K562 (cell line): ENCODE measurements at regions not wholly inside any gene's neighbourhood (a gene's known extent, or its start where the extent isn't known, plus 50 kb on each side); places are given as distances from the start of the nearest gene placed in this dataset.

ENCODE experiments used
- ATAC-seq: fragments of 200-7000 bp; cut with Tn5 transposase; 3 replicates; pipeline ENCODE4 v1.9.1; 2020; ENCODE audit warnings: moderate library complexity
- BruUV-seq: library from RNA; stranded (reverse); fragments of 400-500 nt; replicated peaks from 2 replicates; lab custom pipeline; 2021; lab: Mats Ljungman, UMichigan
- CTCF ChIA-PET: fragments of 300-600 bp; formaldehyde crosslinking; extraction: SDS; loops from one replicate; lab custom pipeline; 2021; ENCODE audit warnings: low intra/inter-chr PET ratio; lab: Yijun Ruan, JAX
- POLR2A ChIA-PET: fragments of 300-600, 350-650 bp; sonication (Branson Sonifier 250); formaldehyde crosslinking; extraction: SDS; loops from one replicate; lab custom pipeline; 2021; ENCODE audit warnings: antibody characterized with exemption, inconsistent platforms; lab: Yijun Ruan, JAX
- DNase-seq, 4 experiments: peaks; one replicate each; pipeline versions ENCODE4 v3.0.0 to v3.0.0-alpha.2; 2011 to 2018; ENCODE audit warnings: low spot score in 3 of 4, mixed read lengths in 3 of 4; ENCODE audit errors: extremely low read depth in 1 of 4
- FAIRE-seq: peaks from 2 replicates; lab custom pipeline; 2011; peaks lifted over from hg19 to GRCh38; lab: Jason Lieb, UNC
- H2AFZ ChIP-seq: 2 replicates; pipeline ENCODE4 v1.6.0; 2011; ENCODE audit warnings: low read depth, low read length, control low read depth, inconsistent platforms
- H3K27ac ChIP-seq: fragments of 200-600 bp; 3 replicates; pipeline ENCODE4 v1.8.0; 2011; ENCODE audit warnings: low read depth, mild to moderate bottlenecking, control low read depth, inconsistent platforms, low read length, moderate library complexity, mixed read lengths; ENCODE audit errors: extremely low read depth
- H3K27me3 ChIP-seq, 2 experiments: fragments of 300-600 bp in 1 of 2; 2 replicates in 1 of 2; 3 replicates in 1 of 2; pipeline versions ENCODE4 v1.6.0 to v1.8.0; 2011; ENCODE audit warnings: inconsistent platforms in 2 of 2, low read length in 2 of 2, mild to moderate bottlenecking in 1 of 2, mixed read lengths in 1 of 2, moderate library complexity in 1 of 2; ENCODE audit not compliant: control insufficient read depth in 2 of 2, insufficient read depth in 2 of 2
- H3K36me3 ChIP-seq: fragments of 300-600 bp; 3 replicates; pipeline ENCODE4 v1.8.0; 2011; ENCODE audit warnings: mild to moderate bottlenecking, low read length, inconsistent platforms; ENCODE audit not compliant: control insufficient read depth, insufficient read depth
- H3K4me1 ChIP-seq, 2 experiments: fragments of 200-600 bp in 1 of 2; replicated peaks in 1 of 2; 2 replicates in 1 of 2; 3 replicates in 1 of 2; pipeline versions ENCODE4 v1.5.1 to v1.8.0; 2011; ENCODE audit warnings: inconsistent platforms in 2 of 2, low read length in 2 of 2, mild to moderate bottlenecking in 1 of 2, mixed read lengths in 1 of 2, moderate library complexity in 1 of 2; ENCODE audit not compliant: control insufficient read depth in 2 of 2, insufficient read depth in 2 of 2
- H3K4me2 ChIP-seq: 2 replicates; pipeline ENCODE4 v1.6.1; 2011; ENCODE audit warnings: low read length, control low read depth, inconsistent platforms, mixed read lengths; ENCODE audit not compliant: insufficient read depth
- H3K4me3 ChIP-seq: fragments of 200-600 bp; sonication (generic), shearing (Covaris generic); 2 replicates; pipeline ENCODE4 v1.5.1; 2016; ENCODE audit warnings: control low read depth, inconsistent platforms
- H3K79me2 ChIP-seq: fragments of 200-600 bp; 3 replicates; pipeline ENCODE4 v1.8.0; 2011; ENCODE audit warnings: low read length, inconsistent platforms; ENCODE audit not compliant: control insufficient read depth, insufficient read depth
- H3K9ac ChIP-seq, 2 experiments: 2 replicates each; pipeline versions ENCODE4 v1.6.0 to v1.6.1; 2011; ENCODE audit warnings: low read depth in 2 of 2, low read length in 2 of 2, control low read depth in 1 of 2, inconsistent platforms in 1 of 2, mild to moderate bottlenecking in 1 of 2, mixed read lengths in 1 of 2; ENCODE audit not compliant: insufficient read depth in 1 of 2
- H3K9me1 ChIP-seq: one replicate; pipeline ENCODE4 v1.6.0; 2011; ENCODE audit warnings: inconsistent platforms, mild to moderate bottlenecking, low read length, moderate library complexity; ENCODE audit not compliant: control insufficient read depth, insufficient read depth
- H3K9me3 ChIP-seq: replicated peaks from 2 replicates; pipeline ENCODE4 v1.5.1; 2011; ENCODE audit warnings: low read depth, low read length, inconsistent platforms; ENCODE audit not compliant: control insufficient read depth, insufficient read depth
- H4K20me1 ChIP-seq: replicated peaks from 2 replicates; pipeline ENCODE4 v1.6.1; 2011; ENCODE audit warnings: low read length, inconsistent platforms, mixed read lengths; ENCODE audit not compliant: control insufficient read depth, insufficient read depth
- BHLHE40 ChIP-seq: IDR thresholded peaks from 2 replicates; pipeline ENCODE4 v1.6.1; 2011; ENCODE audit warnings: low read length, improper control_type of control experiment
- ELF2 ChIP-seq: fragments of 250-450 bp; sonication (Bioruptor Pico); IDR thresholded peaks from 2 replicates; pipeline ENCODE4 v1.5.0; 2021; ENCODE audit warnings: mild to moderate bottlenecking
- ETV5 ChIP-seq: sonication (generic); formaldehyde crosslinking; IDR thresholded peaks from 2 replicates; pipeline ENCODE4 v1.4.0; 2020; ENCODE audit warnings: low read depth, mild to moderate bottlenecking, missing genetic modification reagents
- FOXJ3 ChIP-seq: sonication (generic); formaldehyde crosslinking; IDR thresholded peaks from 2 replicates; pipeline ENCODE4 v1.4.0; 2020; ENCODE audit warnings: mild to moderate bottlenecking, missing genetic modification reagents
- FOXK2 ChIP-seq, 2 experiments: fragments of 450-650 bp; IDR thresholded peaks in 1 of 2; conservative IDR thresholded peaks in 1 of 2; 2 replicates each; pipeline ENCODE4 v1.6.1; 2016; ENCODE audit warnings: low read depth in 2 of 2, mild to moderate bottlenecking in 1 of 2
- HNRNPUL1 ChIP-seq: fragments of 200-400 bp; formaldehyde crosslinking; IDR thresholded peaks from 2 replicates; pipeline ENCODE4 v1.6.1; 2017; ENCODE audit warnings: low read length
- RBM14 ChIP-seq: fragments of 200-400 bp; formaldehyde crosslinking; IDR thresholded peaks from 2 replicates; pipeline ENCODE4 v1.6.1; 2018; ENCODE audit warnings: low read depth, mild to moderate bottlenecking, low read length, moderate library complexity, borderline replicate concordance; ENCODE audit not compliant: insufficient read depth
- SIN3A ChIP-seq, 2 experiments: fragments of 150-350 bp in 1 of 2; IDR thresholded peaks; 2 replicates each; pipeline ENCODE4 v1.6.1; 2011 to 2016; ENCODE audit warnings: borderline replicate concordance in 2 of 2, low read depth in 2 of 2, low read length in 2 of 2, mild to moderate bottlenecking in 2 of 2, moderate library complexity in 2 of 2; ENCODE audit not compliant: control insufficient read depth in 1 of 2
- ZNF3 ChIP-seq: fragments of 250-450 bp; sonication (Bioruptor Pico); IDR thresholded peaks from 2 replicates; pipeline ENCODE4 v1.5.0; 2021; ENCODE audit warnings: mild to moderate bottlenecking, moderate library complexity
- ZNF57 ChIP-seq: fragments of 450-650 bp; formaldehyde crosslinking; IDR thresholded peaks from 2 replicates; pipeline ENCODE4 v1.4.0; 2020; ENCODE audit warnings: mild to moderate bottlenecking, moderate library complexity
- WGBS: fragments of 100-300 bp; shearing (Covaris generic); methylation state at CpG from one replicate; pipeline ENCODE4 v1.1.6; 2016; ENCODE audit warnings: low coverage, mixed read lengths; ENCODE audit not compliant: insufficient coverage; ENCODE audit errors: missing lambda C conversion rate; 5-methylcytosine and 5-hydroxymethylcytosine counted together
- in situ Hi-C: fragments of 300-500 bp; cut with MboI; formaldehyde crosslinking; loops from 4 replicates; pipeline ENCODE4 v1.15.0; 2018; ENCODE audit warnings: inconsistent platforms, mixed read lengths
- intact Hi-C: fragments of 100-400 bp; cut with micrococcal nuclease; formaldehyde crosslinking; loops from 2 replicates; pipeline ENCODE4 v1.14.2; 2022

- no peak overlapping the region for H3K4me2 ChIP-seq
- no peaks in the 10 kb centered on the region for H3K4me1 ChIP-seq
- no peaks in the 10 kb centered on the region for H4K20me1 ChIP-seq
- H3K9ac ChIP-seq, result no peak overlapping the region
- no peak for ATAC-seq
- H3K79me2 ChIP-seq, result no peaks in the 10 kb centered on the region
- CTCF ChIA-PET, result no interaction called here
- in situ Hi-C loops (loop anchor here (25.0 kb wide), 1 partner anchor 1625 kb away; no protein-coding TSS in a partner anchor), intact Hi-C loops (no loop called here)
- no peak for DNase-seq
- H3K27ac ChIP-seq, result no peak overlapping the region
- under 1% methylated on average over 7 of the region's 8 CpGs for WGBS
- 0 out of 5 replicates have a peak, but pooled peaks cover 2 to 4% of the 10 kb centered on the region in 2 experiments for H3K27me3 ChIP-seq
- no peak overlapping the region for H2AFZ ChIP-seq
- TF ChIP-seq RBM14 (no peak), ETV5 (CRISPR knock-in tag) (no peak), ZNF3 (CRISPR knock-in tag) (no peak), FOXJ3 (CRISPR knock-in tag) (no peak), SIN3A (IDR thresholded peaks at IDR 0.05; ENCODE audit: borderline replicate concordance in 2 of 2, control insufficient read depth in 1 of 2, low read depth in 2 of 2, low read length in 2 of 2) (no peak), HNRNPUL1 (no peak), ZNF57 (CRISPR knock-in tag) (no peak), FOXK2 (conservative IDR thresholded peaks at IDR 0.05 in 1 of 2, IDR thresholded peaks at IDR 0.05 in 1 of 2; ENCODE audit: low read depth in 2 of 2) (no peak), ELF2 (CRISPR knock-in tag) (no peak), BHLHE40 (no peak)
- FAIRE-seq, result no peak
- no peaks in the 10 kb centered on the region for H3K9me3 ChIP-seq
- no TSS peak for BruUV-seq
- POLR2A ChIA-PET, result interaction anchor here (1.3 kb wide), 1 partner anchor 12 kb away, joined by 3 read pairs; no protein-coding TSS in a partner anchor
- H3K9me1 ChIP-seq, result no peaks in the 10 kb centered on the region
- no peaks in the 10 kb centered on the region for H3K36me3 ChIP-seq
- H3K4me3 ChIP-seq, result no peak overlapping the region
Observed at GRCh38 chr2:204312105-204312504, 233.2 kb upstream of the PARD3B start.
